SK-N-SH treated with all-trans-retinoic acid at 6 μM for 48 hours (cell line): ENCODE measurements at regions not wholly inside any gene's neighbourhood (a gene's known extent, or its start where the extent isn't known, plus 50 kb on each side); places are given as distances from the start of the nearest gene placed in this dataset.

Source experiments
- ATAC-seq: fragments of 200-7000 bp; cut with Tn5 transposase; 3 replicates; pipeline ENCODE4 v1.9.1; 2020; ENCODE audit warnings: mild to moderate bottlenecking, moderate library complexity
- ARNTL ChIP-seq: fragments of 450-650 bp; formaldehyde crosslinking; IDR thresholded peaks from 2 replicates; pipeline ENCODE4 v1.5.0; 2020; ENCODE audit warnings: low read depth, mild to moderate bottlenecking, moderate library complexity, borderline replicate concordance
- BACH2 ChIP-seq: fragments of 250-450 bp; sonication (Bioruptor Pico); IDR thresholded peaks from 2 replicates; pipeline ENCODE4 v1.9.0; 2021; ENCODE audit warnings: mild to moderate bottlenecking, borderline replicate concordance
- CSDC2 ChIP-seq: fragments of 250-450 bp; sonication (Bioruptor Pico); IDR thresholded peaks from 2 replicates; pipeline ENCODE4 v1.5.0; 2020; ENCODE audit warnings: mild to moderate bottlenecking, moderate library complexity
- CSRNP3 ChIP-seq: fragments of 250-450 bp; sonication (Bioruptor Pico); IDR thresholded peaks from 2 replicates; pipeline ENCODE4 v1.5.1; 2021; ENCODE audit warnings: mild to moderate bottlenecking, moderate library complexity
- ESRRG ChIP-seq: fragments of 250-450 bp; sonication (Bioruptor Pico); IDR thresholded peaks from 2 replicates; pipeline ENCODE4 v1.6.1; 2021; ENCODE audit warnings: mild to moderate bottlenecking
- GLIS3 ChIP-seq: fragments of 250-450 bp; sonication (Bioruptor Pico); IDR thresholded peaks from 2 replicates; pipeline ENCODE4 v1.5.0; 2020; ENCODE audit warnings: mild to moderate bottlenecking, moderate library complexity
- OSR1 ChIP-seq: fragments of 250-450 bp; sonication (Bioruptor Pico); IDR thresholded peaks from 2 replicates; pipeline ENCODE4 v1.8.0; 2022; ENCODE audit warnings: moderate library complexity, mild to moderate bottlenecking, inconsistent platforms
- PATZ1 ChIP-seq: fragments of 250-450 bp; sonication (Bioruptor Pico); IDR thresholded peaks from 2 replicates; pipeline ENCODE4 v1.8.0; 2020; ENCODE audit warnings: mild to moderate bottlenecking, moderate library complexity, borderline replicate concordance
- POU6F1 ChIP-seq: fragments of 250-450 bp; sonication (Bioruptor Pico); IDR thresholded peaks from 2 replicates; pipeline ENCODE4 v1.8.0; 2021; ENCODE audit warnings: low read depth, mild to moderate bottlenecking, moderate library complexity, borderline replicate concordance
- PPARA ChIP-seq: fragments of 250-450 bp; sonication (Bioruptor Pico); IDR thresholded peaks from 2 replicates; pipeline ENCODE4 v1.5.0; 2020; ENCODE audit warnings: mild to moderate bottlenecking, borderline replicate concordance
- RARB ChIP-seq: fragments of 250-450 bp; sonication (Bioruptor Pico); IDR thresholded peaks from 2 replicates; pipeline ENCODE4 v1.8.0; 2021; ENCODE audit warnings: mild to moderate bottlenecking, moderate library complexity
- SNAI2 ChIP-seq: fragments of 250-450 bp; sonication (Bioruptor Pico); IDR thresholded peaks from 2 replicates; pipeline ENCODE4 v1.5.0; 2020; ENCODE audit warnings: mild to moderate bottlenecking, moderate library complexity
- TCF4 ChIP-seq: fragments of 250-450 bp; sonication (Bioruptor Pico); IDR thresholded peaks from 2 replicates; pipeline ENCODE4 v1.8.0; 2021; ENCODE audit warnings: mild to moderate bottlenecking, moderate library complexity, borderline replicate concordance
- TOX ChIP-seq: fragments of 250-450 bp; sonication (Bioruptor Pico); IDR thresholded peaks from 2 replicates; pipeline ENCODE4 v1.8.0; 2021; ENCODE audit warnings: mild to moderate bottlenecking, moderate library complexity, borderline replicate concordance
- ZFP3 ChIP-seq: fragments of 250-450 bp; sonication (Bioruptor Pico); IDR thresholded peaks from 2 replicates; pipeline ENCODE4 v1.5.0; 2020; ENCODE audit warnings: mild to moderate bottlenecking, moderate library complexity
- ZNF565 ChIP-seq: fragments of 450-650 bp; formaldehyde crosslinking; conservative IDR thresholded peaks from 2 replicates; pipeline ENCODE4 v1.5.0; 2020; ENCODE audit warnings: low read depth, mild to moderate bottlenecking, moderate library complexity
- ZNF70 ChIP-seq: fragments of 450-650 bp; formaldehyde crosslinking; IDR thresholded peaks from 2 replicates; pipeline ENCODE4 v1.5.0; 2020; ENCODE audit warnings: mild to moderate bottlenecking, moderate library complexity
- ZNF8 ChIP-seq: fragments of 450-650 bp; formaldehyde crosslinking; IDR thresholded peaks from 2 replicates; pipeline ENCODE4 v1.5.0; 2020; ENCODE audit warnings: mild to moderate bottlenecking, moderate library complexity
- TF ChIP-seq, protein P1 (sequence below): fragments of 250-450 bp; sonication (Bioruptor Pico); IDR thresholded peaks from 2 replicates; pipeline ENCODE4 v1.5.1; 2020; ENCODE audit warnings: low read depth, mild to moderate bottlenecking, moderate library complexity
- TF ChIP-seq, protein P2 (sequence below): fragments of 250-450 bp; sonication (Bioruptor Pico); IDR thresholded peaks from 2 replicates; pipeline ENCODE4 v1.5.0; 2020; ENCODE audit warnings: mild to moderate bottlenecking, moderate library complexity

- no peak for ATAC-seq
- TF ChIP-seq ZNF70 (CRISPR knock-in tag) (no peak), PATZ1 (CRISPR knock-in tag) (no peak), OSR1 (CRISPR knock-in tag) (no peak), TOX (CRISPR knock-in tag) (no peak), ZFP3 (CRISPR knock-in tag) (no peak), ZNF565 (CRISPR knock-in tag) (no peak), SNAI2 (no peak), ESRRG (CRISPR knock-in tag) (no peak), GLIS3 (CRISPR knock-in tag) (no peak), ARNTL (CRISPR knock-in tag) (no peak), BACH2 (CRISPR knock-in tag) (no peak), RARB (no peak), CSDC2 (no peak), ZNF8 (no peak), POU6F1 (CRISPR knock-in tag) (no peak), TCF4 (CRISPR knock-in tag) (no peak), PPARA (CRISPR knock-in tag) (no peak)
- TF ChIP-seq, protein P1, sequence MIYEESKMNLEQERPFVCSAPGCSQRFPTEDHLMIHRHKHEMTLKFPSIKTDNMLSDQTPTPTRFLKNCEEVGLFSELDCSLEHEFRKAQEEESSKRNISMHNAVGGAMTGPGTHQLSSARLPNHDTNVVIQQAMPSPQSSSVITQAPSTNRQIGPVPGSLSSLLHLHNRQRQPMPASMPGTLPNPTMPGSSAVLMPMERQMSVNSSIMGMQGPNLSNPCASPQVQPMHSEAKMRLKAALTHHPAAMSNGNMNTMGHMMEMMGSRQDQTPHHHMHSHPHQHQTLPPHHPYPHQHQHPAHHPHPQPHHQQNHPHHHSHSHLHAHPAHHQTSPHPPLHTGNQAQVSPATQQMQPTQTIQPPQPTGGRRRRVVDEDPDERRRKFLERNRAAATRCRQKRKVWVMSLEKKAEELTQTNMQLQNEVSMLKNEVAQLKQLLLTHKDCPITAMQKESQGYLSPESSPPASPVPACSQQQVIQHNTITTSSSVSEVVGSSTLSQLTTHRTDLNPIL (CRISPR knock-in tag) = no peak
- TF ChIP-seq, protein P2, sequence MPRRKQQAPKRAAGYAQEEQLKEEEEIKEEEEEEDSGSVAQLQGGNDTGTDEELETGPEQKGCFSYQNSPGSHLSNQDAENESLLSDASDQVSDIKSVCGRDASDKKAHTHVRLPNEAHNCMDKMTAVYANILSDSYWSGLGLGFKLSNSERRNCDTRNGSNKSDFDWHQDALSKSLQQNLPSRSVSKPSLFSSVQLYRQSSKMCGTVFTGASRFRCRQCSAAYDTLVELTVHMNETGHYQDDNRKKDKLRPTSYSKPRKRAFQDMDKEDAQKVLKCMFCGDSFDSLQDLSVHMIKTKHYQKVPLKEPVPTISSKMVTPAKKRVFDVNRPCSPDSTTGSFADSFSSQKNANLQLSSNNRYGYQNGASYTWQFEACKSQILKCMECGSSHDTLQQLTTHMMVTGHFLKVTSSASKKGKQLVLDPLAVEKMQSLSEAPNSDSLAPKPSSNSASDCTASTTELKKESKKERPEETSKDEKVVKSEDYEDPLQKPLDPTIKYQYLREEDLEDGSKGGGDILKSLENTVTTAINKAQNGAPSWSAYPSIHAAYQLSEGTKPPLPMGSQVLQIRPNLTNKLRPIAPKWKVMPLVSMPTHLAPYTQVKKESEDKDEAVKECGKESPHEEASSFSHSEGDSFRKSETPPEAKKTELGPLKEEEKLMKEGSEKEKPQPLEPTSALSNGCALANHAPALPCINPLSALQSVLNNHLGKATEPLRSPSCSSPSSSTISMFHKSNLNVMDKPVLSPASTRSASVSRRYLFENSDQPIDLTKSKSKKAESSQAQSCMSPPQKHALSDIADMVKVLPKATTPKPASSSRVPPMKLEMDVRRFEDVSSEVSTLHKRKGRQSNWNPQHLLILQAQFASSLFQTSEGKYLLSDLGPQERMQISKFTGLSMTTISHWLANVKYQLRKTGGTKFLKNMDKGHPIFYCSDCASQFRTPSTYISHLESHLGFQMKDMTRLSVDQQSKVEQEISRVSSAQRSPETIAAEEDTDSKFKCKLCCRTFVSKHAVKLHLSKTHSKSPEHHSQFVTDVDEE (CRISPR knock-in tag) = no peak
- TF ChIP-seq, all 23 proteins: peak for 0
Observed at GRCh38 chr13:86085890-86086289, 286.7 kb upstream of the SLITRK6 start.

GRCh38 chr13:86082121-86082520 is 282.9 kb upstream of the SLITRK6 start:
- no peak for ATAC-seq
- TF ChIP-seq, protein P2 (CRISPR knock-in tag) = no peak
- no peak for TF ChIP-seq CSRNP3 (CRISPR knock-in tag)
- no peak for TF ChIP-seq BACH2 (CRISPR knock-in tag)
- no peak for TF ChIP-seq ZNF70 (CRISPR knock-in tag)
- no peak for TF ChIP-seq SNAI2
- TF ChIP-seq, all 23 proteins: peak for 0
